ENCODE measurements at regions not wholly inside any gene's neighbourhood (a gene's known extent, or its start where the extent isn't known, plus 50 kb on each side); places are given as distances from the start of the nearest gene placed in this dataset.

DNA sequence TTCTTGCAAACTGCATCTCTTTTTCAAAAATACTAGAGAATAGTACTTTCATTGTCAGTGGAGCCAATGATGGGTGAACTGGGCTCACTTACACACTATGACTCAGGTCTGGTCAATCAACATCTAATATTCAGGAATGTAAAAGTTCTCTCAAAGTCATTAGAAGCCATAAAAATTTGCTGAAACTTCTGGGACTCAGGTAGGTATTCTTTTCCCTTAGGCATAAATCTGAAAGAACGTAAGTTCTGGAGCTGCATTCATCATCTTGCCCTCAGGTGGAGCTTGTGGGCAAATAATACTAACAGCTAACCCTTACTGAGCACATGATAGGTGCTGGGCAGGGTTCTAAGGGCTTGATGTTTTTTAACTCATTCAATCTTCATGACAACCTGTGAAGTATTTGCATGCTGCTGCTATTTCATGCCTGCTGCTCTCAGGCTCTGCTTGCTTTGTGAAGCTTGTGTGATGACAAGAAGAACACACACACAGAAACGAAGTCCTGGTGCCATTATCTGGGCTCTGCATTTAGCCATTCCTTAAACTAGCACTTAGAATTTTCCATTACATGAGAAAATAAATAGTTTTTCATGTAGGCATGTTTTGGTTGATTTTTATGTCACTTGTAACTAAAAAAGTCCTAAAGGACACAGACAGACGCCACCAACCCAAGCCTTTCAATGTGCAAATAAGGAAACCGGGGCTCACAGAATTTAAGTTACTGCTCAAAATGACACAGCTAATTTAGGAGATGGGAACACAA is 394.2 kb upstream of the LYPLAL1 start (continued):
- TF ChIP-seq, protein P1, sequence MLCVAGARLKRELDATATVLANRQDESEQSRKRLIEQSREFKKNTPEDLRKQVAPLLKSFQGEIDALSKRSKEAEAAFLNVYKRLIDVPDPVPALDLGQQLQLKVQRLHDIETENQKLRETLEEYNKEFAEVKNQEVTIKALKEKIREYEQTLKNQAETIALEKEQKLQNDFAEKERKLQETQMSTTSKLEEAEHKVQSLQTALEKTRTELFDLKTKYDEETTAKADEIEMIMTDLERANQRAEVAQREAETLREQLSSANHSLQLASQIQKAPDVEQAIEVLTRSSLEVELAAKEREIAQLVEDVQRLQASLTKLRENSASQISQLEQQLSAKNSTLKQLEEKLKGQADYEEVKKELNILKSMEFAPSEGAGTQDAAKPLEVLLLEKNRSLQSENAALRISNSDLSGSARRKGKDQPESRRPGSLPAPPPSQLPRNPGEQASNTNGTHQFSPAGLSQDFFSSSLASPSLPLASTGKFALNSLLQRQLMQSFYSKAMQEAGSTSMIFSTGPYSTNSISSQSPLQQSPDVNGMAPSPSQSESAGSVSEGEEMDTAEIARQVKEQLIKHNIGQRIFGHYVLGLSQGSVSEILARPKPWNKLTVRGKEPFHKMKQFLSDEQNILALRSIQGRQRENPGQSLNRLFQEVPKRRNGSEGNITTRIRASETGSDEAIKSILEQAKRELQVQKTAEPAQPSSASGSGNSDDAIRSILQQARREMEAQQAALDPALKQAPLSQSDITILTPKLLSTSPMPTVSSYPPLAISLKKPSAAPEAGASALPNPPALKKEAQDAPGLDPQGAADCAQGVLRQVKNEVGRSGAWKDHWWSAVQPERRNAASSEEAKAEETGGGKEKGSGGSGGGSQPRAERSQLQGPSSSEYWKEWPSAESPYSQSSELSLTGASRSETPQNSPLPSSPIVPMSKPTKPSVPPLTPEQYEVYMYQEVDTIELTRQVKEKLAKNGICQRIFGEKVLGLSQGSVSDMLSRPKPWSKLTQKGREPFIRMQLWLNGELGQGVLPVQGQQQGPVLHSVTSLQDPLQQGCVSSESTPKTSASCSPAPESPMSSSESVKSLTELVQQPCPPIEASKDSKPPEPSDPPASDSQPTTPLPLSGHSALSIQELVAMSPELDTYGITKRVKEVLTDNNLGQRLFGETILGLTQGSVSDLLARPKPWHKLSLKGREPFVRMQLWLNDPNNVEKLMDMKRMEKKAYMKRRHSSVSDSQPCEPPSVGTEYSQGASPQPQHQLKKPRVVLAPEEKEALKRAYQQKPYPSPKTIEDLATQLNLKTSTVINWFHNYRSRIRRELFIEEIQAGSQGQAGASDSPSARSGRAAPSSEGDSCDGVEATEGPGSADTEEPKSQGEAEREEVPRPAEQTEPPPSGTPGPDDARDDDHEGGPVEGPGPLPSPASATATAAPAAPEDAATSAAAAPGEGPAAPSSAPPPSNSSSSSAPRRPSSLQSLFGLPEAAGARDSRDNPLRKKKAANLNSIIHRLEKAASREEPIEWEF (IDR thresholded peaks at IDR 0.05; ENCODE audit: insufficient replicate concordance, low read depth, low read length): no peak
- TF ChIP-seq ZZZ3 (IDR thresholded peaks at IDR 0.05; ENCODE audit: control insufficient read depth, insufficient read length, low read depth) (no peak), SRF (IDR thresholded peaks at IDR 0.05; ENCODE audit: low read depth in 2 of 2, low read length in 2 of 2) (no peak), SREBF1 (IDR thresholded peaks at IDR 0.05; ENCODE audit: low read length) (no peak), MTA3 (IDR thresholded peaks at IDR 0.05; ENCODE audit: borderline replicate concordance, low read length) (no peak), SMAD1 (IDR thresholded peaks at IDR 0.05; ENCODE audit: low read depth, partially characterized antibody) (no peak), SREBF2 (IDR thresholded peaks at IDR 0.05; ENCODE audit: low read length) (no peak), JUND (IDR thresholded peaks at IDR 0.05; ENCODE audit: low read depth, low read length) (no peak)

DNA sequence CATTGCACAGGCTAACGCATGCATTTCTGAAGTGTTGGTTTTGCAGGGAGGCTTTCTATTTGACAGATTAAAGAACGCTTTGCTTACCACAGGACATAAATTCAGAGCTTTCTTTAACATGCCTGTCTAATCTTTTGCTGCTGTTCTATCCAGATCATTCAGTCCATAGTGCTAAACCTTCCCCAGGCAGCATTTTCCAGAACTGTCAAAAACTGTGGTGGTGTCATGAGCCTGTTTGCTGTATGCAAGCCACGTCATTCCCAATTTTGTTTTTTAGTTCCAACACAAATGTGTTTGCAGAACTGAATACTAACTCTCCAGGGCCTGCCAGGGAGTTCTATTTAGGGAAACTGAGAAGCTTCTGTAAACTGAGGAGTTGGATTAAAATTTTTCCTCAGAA is 390.5 kb upstream of the LYPLAL1 start:
- RAD21 ChIA-PET (ENCODE audit: unreplicated experiment): no interaction called here
- no peaks in the 10 kb centered on the region for H3K79me2 ChIP-seq (ENCODE audit: control insufficient read depth, insufficient read depth, low read length)
- ATAC-seq: no peak

More for the DNA sequence above, 390.5 kb upstream of the LYPLAL1 start:
- Histone ChIP-seq H3K4me3 (no peak overlapping the region), H3K4me1 (ENCODE audit: control insufficient read depth, insufficient read depth, low read length) (no peaks in the 10 kb centered on the region), H2AFZ (ENCODE audit: control insufficient read depth, low read depth, low read length) (no peak overlapping the region), H3K9ac (ENCODE audit: control insufficient read depth, insufficient read depth, low read length) (no peak overlapping the region), H3K36me3 (ENCODE audit: control insufficient read depth in 2 of 2, insufficient read depth in 2 of 2, low read length in 1 of 2) (no peaks in the 10 kb centered on the region), H3K4me2 (ENCODE audit: control insufficient read depth, insufficient read depth) (no peak overlapping the region), H3K9me3 (replicated peaks; ENCODE audit: control insufficient read depth, insufficient read depth, low read length) (no peaks in the 10 kb centered on the region), H4K20me1 (ENCODE audit: control insufficient read depth, insufficient read depth) (no peaks in the 10 kb centered on the region), H3K27ac (ENCODE audit: control insufficient read depth, insufficient read depth) (no peak overlapping the region), H3K27me3 (replicated peaks in 1 of 2; ENCODE audit: control insufficient read depth in 2 of 2, insufficient read depth in 2 of 2, low read length in 1 of 2) (no peaks in the 10 kb centered on the region)
- ChIA-PET POLR2A (no interaction called here), SMC1A (ENCODE audit: uncharacterized antibody, unreplicated experiment) (no interaction called here), CTCF (no interaction called here)
- FAIRE-seq: no peak
- in situ Hi-C loops (cut with MboI) (no loop called here), intact Hi-C loops (cut with micrococcal nuclease; ENCODE audit: unreplicated experiment) (no loop called here)
- WGBS (ENCODE audit: insufficient coverage, insufficient replicate concordance, low lambda C conversion rate, missing lambda C conversion rate): 33% methylated on average over 3 of the region's 3 CpGs
- no peak for DNase-seq (ENCODE audit: low read depth, low spot score)
- TF ChIP-seq, protein P1 (IDR thresholded peaks at IDR 0.05; ENCODE audit: insufficient replicate concordance, low read depth, low read length): no peak
- TF ChIP-seq CHD4 (IDR thresholded peaks at IDR 0.05) (no peak), MEF2A (IDR thresholded peaks at IDR 0.05; ENCODE audit: insufficient read depth, low read depth, low read length) (no peak), MTA3 (IDR thresholded peaks at IDR 0.05; ENCODE audit: borderline replicate concordance, low read length) (no peak)
- no TSS peak for BruUV-seq (replicated peaks)

All from GM12878 (cell line).